LoVo (cell line): ENCODE measurements at regions not wholly inside any gene's neighbourhood (a gene's known extent, or its start where the extent isn't known, plus 50 kb on each side); places are given as distances from the start of the nearest gene placed in this dataset.

Source experiments
- DNase-seq: peaks from one replicate; pipeline ENCODE4 v3.0.0-alpha.2; 2016; ENCODE audit warnings: low spot score

GRCh38 chr3:116929505-116930222 is 220.1 kb downstream of the TUSC7 start:
- no peak for DNase-seq

GRCh38 chr3:116930786-116931185 is 221.2 kb downstream of the TUSC7 start:
- no peak for DNase-seq

- DNase-seq, result peak; percentile 5
Observed at GRCh38 chr3:116939091-116939490, 229.5 kb downstream of the TUSC7 start.

GRCh38 chr3:116939550-116939949 is 230.0 kb downstream of the TUSC7 start:
- DNase-seq, result no peak

GRCh38 chr3:116940719-116941118 is 231.1 kb downstream of the TUSC7 start:
- DNase-seq, result no peak

- no peak for DNase-seq
Observed at GRCh38 chr3:116946376-116946775, 236.8 kb downstream of the TUSC7 start.

- no peak for DNase-seq
Observed at GRCh38 chr3:116947148-116947547, 237.6 kb downstream of the TUSC7 start.

- no peak for DNase-seq
Observed at GRCh38 chr3:116947809-116948208, 238.2 kb downstream of the TUSC7 start.

- no peak for DNase-seq
Observed at GRCh38 chr3:116950301-116951055, 240.9 kb downstream of the TUSC7 start.

GRCh38 chr3:116951610-116952009 is 242.0 kb downstream of the TUSC7 start:
- DNase-seq, result no peak

GRCh38 chr3:116958291-116958690 is 248.7 kb downstream of the TUSC7 start:
- DNase-seq, result no peak

- no peak for DNase-seq
Observed at GRCh38 chr3:116961106-116961505, 251.5 kb downstream of the TUSC7 start.

GRCh38 chr3:116963802-116964201 is 254.2 kb downstream of the TUSC7 start:
- DNase-seq, result no peak

- DNase-seq, result no peak
Observed at GRCh38 chr3:116966649-116967048, 257.1 kb downstream of the TUSC7 start.

GRCh38 chr3:116969135-116969534 is 259.6 kb downstream of the TUSC7 start:
- DNase-seq, result no peak

- DNase-seq, result no peak
Observed at GRCh38 chr3:116969646-116970045, 260.1 kb downstream of the TUSC7 start.

GRCh38 chr3:116971531-116971930 is 262.0 kb downstream of the TUSC7 start:
- DNase-seq, result no peak

- DNase-seq, result no peak
Observed at GRCh38 chr3:116974702-116975101, 265.1 kb downstream of the TUSC7 start.

- DNase-seq, result no peak
Observed at GRCh38 chr3:116977441-116977840, 267.9 kb downstream of the TUSC7 start.

GRCh38 chr3:116980099-116980498 is 270.5 kb downstream of the TUSC7 start:
- no peak for DNase-seq

GRCh38 chr3:116981089-116981488 is 271.5 kb downstream of the TUSC7 start:
- DNase-seq, result no peak

GRCh38 chr3:116984301-116984700 is 274.7 kb downstream of the TUSC7 start:
- no peak for DNase-seq

GRCh38 chr3:116994351-116994879 is 284.8 kb downstream of the TUSC7 start:
- DNase-seq, result no peak
